Activated T-cell treated with anti-CD3 and anti-CD28 coated beads for 48 hours (primary cell): ENCODE measurements at regions not wholly inside any gene's neighbourhood (a gene's known extent, or its start where the extent isn't known, plus 50 kb on each side); places are given as distances from the start of the nearest gene placed in this dataset.

ENCODE experiments used
- DNase-seq: peaks from one replicate; pipeline ENCODE4 v3.0.0-alpha.2; 2020; ENCODE audit warnings: low read depth

DNA sequence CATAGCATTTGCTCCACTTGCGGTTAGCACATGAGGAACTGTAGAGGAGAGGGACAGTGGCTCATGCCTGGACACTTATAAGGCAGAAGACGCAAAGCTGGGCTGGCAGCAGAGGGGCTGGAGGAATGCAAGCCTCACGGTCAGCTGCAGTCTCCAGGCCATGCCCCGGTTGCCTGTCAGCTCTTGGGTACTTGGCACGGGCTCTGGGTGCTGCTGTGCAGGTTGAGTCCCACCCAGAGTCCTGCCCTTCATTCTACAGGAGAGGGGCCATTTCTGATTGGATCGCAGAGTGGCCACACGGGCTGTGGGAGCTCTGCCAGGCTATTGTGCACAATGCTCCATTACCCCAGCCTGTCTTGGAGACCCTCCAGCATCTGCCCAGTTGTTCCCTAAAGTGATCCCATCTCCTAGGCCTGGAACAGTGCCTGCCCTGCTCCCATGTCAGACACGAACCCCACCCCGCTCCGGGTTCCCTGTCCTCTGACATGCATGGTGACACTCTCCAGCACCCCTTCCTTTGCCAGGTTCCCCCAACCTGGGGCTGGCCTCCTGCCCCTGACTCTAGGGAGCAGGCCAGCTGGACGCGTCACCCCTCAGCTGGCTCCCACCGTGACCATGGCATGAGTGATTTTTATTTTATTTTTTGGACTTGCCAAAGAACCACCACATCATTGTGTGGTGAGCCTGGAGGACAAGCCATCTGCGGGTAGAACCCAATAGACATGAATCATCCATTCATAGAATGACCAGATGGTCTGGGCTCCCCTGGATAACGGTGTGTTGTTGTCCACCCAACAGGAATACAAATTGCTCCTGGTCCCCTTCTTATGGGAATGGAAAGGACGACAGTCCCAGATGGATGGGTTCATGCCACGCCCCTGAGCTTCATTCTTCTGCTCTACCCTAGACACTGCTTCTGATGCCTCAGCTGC lies 51.0 kb upstream of the KLF13 start:
- no peak for DNase-seq

DNA sequence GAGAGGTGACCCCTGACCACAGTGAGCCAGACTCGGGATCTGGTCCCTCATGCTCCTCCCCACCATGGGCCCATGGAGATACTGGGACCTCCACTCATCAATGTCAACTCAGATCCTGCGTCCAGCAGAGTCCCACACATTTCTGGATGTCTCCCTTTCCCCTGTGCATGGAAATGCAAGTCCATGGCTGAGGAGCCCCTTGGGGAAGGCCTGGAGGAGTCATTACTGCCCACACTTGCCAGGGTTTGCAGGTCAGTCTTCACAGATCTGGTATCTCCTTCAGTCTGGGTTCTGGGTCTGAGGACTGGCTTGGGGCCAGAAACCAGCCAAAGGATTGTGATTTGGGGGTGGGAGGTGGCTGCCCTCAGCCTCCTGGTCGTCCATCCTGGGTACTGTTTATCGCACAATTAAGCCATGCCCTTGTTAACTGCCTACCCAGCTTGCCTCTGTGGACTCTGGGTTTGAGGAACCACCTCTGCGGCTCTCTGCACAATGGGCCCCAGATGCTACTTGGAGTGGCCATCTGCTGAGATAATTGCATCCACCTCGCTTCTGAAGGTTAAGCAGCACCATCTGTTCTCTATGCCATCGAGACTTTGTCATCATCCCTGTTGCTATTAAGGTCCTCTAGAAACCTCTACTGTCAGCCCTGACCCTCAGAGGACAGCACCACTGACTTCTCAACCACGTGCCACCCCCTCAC lies 49.9 kb upstream of the KLF13 start:
- no peak for DNase-seq
